Mucosa of descending colon (tissue), 3 donors: ENCODE measurements at regions not wholly inside any gene's neighbourhood (a gene's known extent, or its start where the extent isn't known, plus 50 kb on each side); places are given as distances from the start of the nearest gene placed in this dataset.

Experiments
- ATAC-seq: fragments of 200-7000 bp; cut with Tn5 transposase; one replicate; pipeline ENCODE4 v1.9.1; 2020; ENCODE audit warnings: mild to moderate bottlenecking, moderate library complexity
- DNase-seq, 3 donors: peaks; one replicate each; pipeline ENCODE4 v3.0.0-alpha.2; 2020
- H3K36me3 ChIP-seq: fragments of 200-600 bp; one replicate; pipeline ENCODE4 v1.8.0; 2021; ENCODE audit warnings: low read depth, mild to moderate bottlenecking
- H3K4me1 ChIP-seq: fragments of 200-600 bp; one replicate; pipeline ENCODE4 v1.8.0; 2021; ENCODE audit warnings: low read depth, mild to moderate bottlenecking
- H3K4me3 ChIP-seq: fragments of 200-600 bp; one replicate; pipeline ENCODE4 v1.8.0; 2021; ENCODE audit warnings: mild to moderate bottlenecking
- H3K9me3 ChIP-seq: fragments of 200-600 bp; one replicate; pipeline ENCODE4 v1.8.0; 2021; ENCODE audit warnings: mild to moderate bottlenecking
- CTCF ChIP-seq: fragments of 200-600 bp; IDR thresholded peaks from one replicate; pipeline ENCODE4 v1.8.0; 2022; ENCODE audit warnings: antibody characterized with exemption, mild to moderate bottlenecking
- intact Hi-C, 2 donors: fragments of 100-400 bp; cut with DNase I in 1 of 2; cut with micrococcal nuclease in 1 of 2; formaldehyde crosslinking; loops; one replicate each; pipeline versions ENCODE4 v1.11.0 to v1.11.1; 2022; cut with DNase I, micrococcal nuclease
- donor health status: DM: no; HTN: no; CAD: no; lungs with moderate emphysema.
- donor health status: DM: no; HTN: no; CAD: no.
- donor health status: DM: no; HTN: yes; CAD: no.

- no peak for TF ChIP-seq CTCF
- Histone ChIP-seq H3K4me3 (no peak overlapping the region), H3K9me3 (no peaks in the 10 kb centered on the region), H3K36me3 (no peaks in the 10 kb centered on the region), H3K4me1 (no peaks in the 10 kb centered on the region)
- intact Hi-C loops: no loop called here
- ATAC-seq (no peak), DNase-seq (no peak)
These were observed 566.1 kb upstream of the BOD1L1 start for GRCh38 chr4:14193601-14194000.

GRCh38 chr4:14196131-14196530, 568.6 kb upstream of the BOD1L1 start:
- Histone ChIP-seq H3K9me3 (no peaks in the 10 kb centered on the region), H3K4me3 (no peak overlapping the region), H3K4me1 (no peaks in the 10 kb centered on the region), H3K36me3 (no peaks in the 10 kb centered on the region)
- DNase-seq (peak in 2 of 3 donors; percentile 27 to 29), ATAC-seq (no peak)
- no peak for TF ChIP-seq CTCF
- intact Hi-C loops: no loop called here

GRCh38 chr4:14215116-14215770, 587.7 kb upstream of the BOD1L1 start:
- no peak overlapping the region for H3K4me3 ChIP-seq
- H3K9me3 ChIP-seq: no peaks in the 10 kb centered on the region
- ATAC-seq: no peak
- TF ChIP-seq CTCF: no peak
- intact Hi-C loops: no loop called here
- no peak for DNase-seq
- H3K4me1 ChIP-seq: no peaks in the 10 kb centered on the region
- no peaks in the 10 kb centered on the region for H3K36me3 ChIP-seq

- Histone ChIP-seq H3K9me3 (no peaks in the 10 kb centered on the region), H3K36me3 (no peaks in the 10 kb centered on the region), H3K4me3 (no peak overlapping the region), H3K4me1 (no peaks in the 10 kb centered on the region)
- intact Hi-C loops: no loop called here
- TF ChIP-seq CTCF: no peak
- ATAC-seq (no peak), DNase-seq (no peak)
These were observed 589.9 kb upstream of the BOD1L1 start for GRCh38 chr4:14217401-14217800.

- H3K36me3 ChIP-seq: no peaks in the 10 kb centered on the region
- no peaks in the 10 kb centered on the region for H3K4me1 ChIP-seq
- H3K4me3 ChIP-seq: no peak overlapping the region
- ATAC-seq (no peak), DNase-seq (no peak)
- intact Hi-C loops: no loop called here
- H3K9me3 ChIP-seq: no peaks in the 10 kb centered on the region
- no peak for TF ChIP-seq CTCF
These were observed 591.1 kb upstream of the BOD1L1 start for GRCh38 chr4:14218641-14219040.

- ATAC-seq (no peak), DNase-seq (no peak)
- intact Hi-C loops: no loop called here
- H3K4me3 ChIP-seq: no peak overlapping the region
- H3K9me3 ChIP-seq: no peaks in the 10 kb centered on the region
- no peak for TF ChIP-seq CTCF
- no peaks in the 10 kb centered on the region for H3K4me1 ChIP-seq
- H3K36me3 ChIP-seq: no peaks in the 10 kb centered on the region
These were observed 593.7 kb upstream of the BOD1L1 start for GRCh38 chr4:14221176-14221575.
